ENCODE measurements at regions not wholly inside any gene's neighbourhood (a gene's known extent, or its start where the extent isn't known, plus 50 kb on each side); places are given as distances from the start of the nearest gene placed in this dataset.

- Histone ChIP-seq H2AFZ (ENCODE audit: low read length) (no peak overlapping the region), H3K27me3 (ENCODE audit: control insufficient read depth in 1 of 2, insufficient read depth in 2 of 2, low read length in 2 of 2) (peaks cover 7 to 57% of the 10 kb centered on the region in 2 experiments; a peak in 3 of 5 replicates), H3K79me2 (ENCODE audit: insufficient read depth, low read length) (no peaks in the 10 kb centered on the region), H3K36me3 (replicated peaks in 1 of 2; ENCODE audit: control insufficient read depth in 1 of 2, insufficient read depth in 2 of 2, low read length in 2 of 2) (no peaks in the 10 kb centered on the region), H3K4me1 (ENCODE audit: insufficient read depth, low read length) (no peaks in the 10 kb centered on the region), H3K4me3 (replicated peaks in 1 of 3; ENCODE audit: insufficient read depth in 1 of 3, low read depth in 2 of 3, low read length in 3 of 3) (no peak overlapping the region), H3K9ac (ENCODE audit: insufficient read depth, low read depth, low read length) (no peak overlapping the region), H3K9me3 (ENCODE audit: low read length) (no peaks in the 10 kb centered on the region), H4K20me1 (ENCODE audit: insufficient read depth, low read length) (no peaks in the 10 kb centered on the region), H3K27ac (ENCODE audit: extremely low read length, insufficient read depth, low read length) (no peak overlapping the region), H3K4me2 (ENCODE audit: low read depth, low read length) (no peak overlapping the region)
- no peak for ATAC-seq
- no peak for FAIRE-seq
- in situ Hi-C loops (cut with HindIII; ENCODE audit: extremely low pct_ligation_motif_present, low pct_unique_long_range_greater_than_20kb) = no loop called here
- TF ChIP-seq FOSL2 (CRISPR knock-in tag; IDR thresholded peaks at IDR 0.05) (no peak), ZNF609 (CRISPR knock-in tag; IDR thresholded peaks at IDR 0.05; ENCODE audit: borderline replicate concordance) (no peak), ZNF556 (CRISPR knock-in tag; IDR thresholded peaks at IDR 0.05; ENCODE audit: borderline replicate concordance) (no peak), PHF20 (CRISPR knock-in tag; IDR thresholded peaks at IDR 0.05) (no peak), ZNF33A (CRISPR knock-in tag; IDR thresholded peaks at IDR 0.05; ENCODE audit: borderline replicate concordance) (no peak), POLR2G (IDR thresholded peaks at IDR 0.05; ENCODE audit: low read depth, low read length) (no peak), NCOR1 (IDR thresholded peaks at IDR 0.05; ENCODE audit: borderline replicate concordance, low read length) (no peak), ETV5 (CRISPR knock-in tag; IDR thresholded peaks at IDR 0.05; ENCODE audit: borderline replicate concordance) (no peak), ATM (IDR thresholded peaks at IDR 0.05; ENCODE audit: borderline replicate concordance) (no peak), ETV6 (CRISPR knock-in tag; conservative IDR thresholded peaks at IDR 0.05) (no peak)
- TF ChIP-seq, protein P1, sequence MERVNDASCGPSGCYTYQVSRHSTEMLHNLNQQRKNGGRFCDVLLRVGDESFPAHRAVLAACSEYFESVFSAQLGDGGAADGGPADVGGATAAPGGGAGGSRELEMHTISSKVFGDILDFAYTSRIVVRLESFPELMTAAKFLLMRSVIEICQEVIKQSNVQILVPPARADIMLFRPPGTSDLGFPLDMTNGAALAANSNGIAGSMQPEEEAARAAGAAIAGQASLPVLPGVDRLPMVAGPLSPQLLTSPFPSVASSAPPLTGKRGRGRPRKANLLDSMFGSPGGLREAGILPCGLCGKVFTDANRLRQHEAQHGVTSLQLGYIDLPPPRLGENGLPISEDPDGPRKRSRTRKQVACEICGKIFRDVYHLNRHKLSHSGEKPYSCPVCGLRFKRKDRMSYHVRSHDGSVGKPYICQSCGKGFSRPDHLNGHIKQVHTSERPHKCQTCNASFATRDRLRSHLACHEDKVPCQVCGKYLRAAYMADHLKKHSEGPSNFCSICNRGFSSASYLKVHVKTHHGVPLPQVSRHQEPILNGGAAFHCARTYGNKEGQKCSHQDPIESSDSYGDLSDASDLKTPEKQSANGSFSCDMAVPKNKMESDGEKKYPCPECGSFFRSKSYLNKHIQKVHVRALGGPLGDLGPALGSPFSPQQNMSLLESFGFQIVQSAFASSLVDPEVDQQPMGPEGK (CRISPR knock-in tag; IDR thresholded peaks at IDR 0.05) = no peak
- ChIA-PET POLR2A (no interaction called here), CTCF (ENCODE audit: low intra/inter-chr PET ratio, low total read pairs) (interaction anchor here (1.4 kb wide), 1 partner anchor 217 kb away, joined by 8 read pairs; no protein-coding TSS in a partner anchor)
- BruUV-seq (replicated peaks) = no TSS peak
- intact Hi-C loops (cut with micrococcal nuclease; ENCODE audit: unreplicated experiment) = no loop called here
- DNase-seq (ENCODE audit: low spot score) = no peak
- 24% methylated on average over 10 of the region's 13 CpGs for WGBS (ENCODE audit: low lambda C conversion rate)
These were observed 214.7 kb downstream of the CYP26B1 start for GRCh38 chr2:71932780-71933466.

All from HepG2 (cell line).